ENCODE measurements at regions not wholly inside any gene's neighbourhood (a gene's known extent, or its start where the extent isn't known, plus 50 kb on each side); places are given as distances from the start of the nearest gene placed in this dataset.

GRCh38 chr15:62444104-62445022 lies 279.3 kb upstream of the C2CD4B start:
- no peak for DNase-seq (ENCODE audit: low read depth)

GRCh38 chr15:62445244-62445643 lies 280.2 kb upstream of the C2CD4B start:
- DNase-seq (ENCODE audit: low read depth): no peak

DNA sequence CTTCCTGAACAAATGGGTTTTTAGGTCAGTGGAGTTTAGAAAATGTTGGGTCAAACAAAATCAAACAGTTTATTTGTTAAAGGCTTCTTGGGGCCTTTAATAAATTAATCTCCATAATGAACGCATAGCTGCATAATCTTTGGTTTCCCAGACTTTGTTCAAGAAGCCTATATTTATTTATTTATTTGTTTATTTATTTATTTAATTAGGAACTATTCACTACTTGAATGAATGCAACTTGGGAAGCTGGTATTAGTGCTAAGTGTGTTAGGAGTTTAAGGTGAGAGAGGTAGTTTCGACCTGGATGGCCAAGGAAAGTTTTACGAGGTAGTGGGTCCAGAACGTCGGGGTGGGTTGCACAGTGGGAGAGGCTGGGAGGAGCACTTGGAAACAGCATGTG lies 281.9 kb upstream of the C2CD4B start:
- DNase-seq (ENCODE audit: low read depth): no peak

DNA sequence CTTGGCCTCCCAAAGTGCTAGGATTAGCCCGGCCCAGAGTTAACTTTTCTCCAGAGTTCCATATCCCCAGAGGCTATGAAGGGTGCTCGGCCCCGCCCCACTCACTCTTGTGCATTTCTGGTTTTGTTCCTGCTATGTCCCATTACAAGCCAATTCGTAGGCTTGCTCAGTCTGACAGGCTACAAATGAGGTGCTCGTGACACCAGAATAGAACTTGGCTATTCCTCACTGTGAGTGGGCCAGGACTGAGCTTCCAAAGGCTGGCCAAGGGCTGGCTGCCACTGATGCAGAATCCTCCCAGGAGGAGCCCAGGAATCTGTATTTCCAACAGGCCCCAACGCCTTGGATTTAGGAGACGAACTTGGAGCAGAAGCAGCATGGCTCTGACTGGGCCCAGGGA lies 282.7 kb upstream of the C2CD4B start:
- DNase-seq (ENCODE audit: low read depth): no peak

DNA sequence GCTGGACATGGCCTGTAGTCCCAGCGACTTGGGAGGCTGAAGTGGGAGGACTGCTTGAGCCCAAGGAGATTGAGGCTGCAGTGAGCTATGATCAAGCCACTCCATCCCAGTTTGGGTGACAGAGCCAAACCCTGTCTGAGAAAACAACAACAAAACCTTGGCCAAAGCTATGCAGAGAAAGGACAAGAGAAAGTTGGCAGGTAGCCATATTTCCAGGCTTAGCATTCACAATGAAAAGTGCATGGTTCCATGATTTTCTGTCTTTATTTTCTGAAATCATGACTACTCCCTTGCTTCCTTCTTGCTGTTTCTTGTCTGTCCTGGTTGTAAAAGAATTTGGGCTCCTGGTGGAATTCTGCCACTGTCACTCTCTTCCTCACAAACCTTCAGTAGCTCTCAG lies 284.6 kb upstream of the C2CD4B start:
- no peak for DNase-seq (ENCODE audit: low read depth)

DNA sequence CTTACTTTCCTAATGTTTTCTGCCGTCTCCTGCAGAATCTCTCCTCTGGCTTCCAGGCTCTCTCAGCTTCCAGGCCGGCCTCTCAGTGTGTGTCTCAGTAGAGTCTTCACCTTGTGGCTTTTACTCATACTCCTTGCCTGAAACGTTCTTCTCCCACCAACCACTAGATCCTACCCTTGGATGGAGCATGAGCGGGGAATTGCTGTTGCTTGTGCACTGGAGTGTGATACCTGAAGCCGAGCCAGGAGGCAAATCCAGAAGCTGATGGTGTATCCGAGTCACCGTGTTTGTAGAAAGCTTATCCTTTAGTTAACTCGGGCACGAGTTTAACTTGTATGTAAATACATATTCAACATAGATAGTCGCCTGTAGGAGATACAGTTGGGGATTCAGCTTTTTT lies 285.0 kb upstream of the C2CD4B start:
- DNase-seq (ENCODE audit: low read depth): no peak

GRCh38 chr15:62452026-62452425 lies 286.9 kb upstream of the C2CD4B start:
- DNase-seq (ENCODE audit: low read depth): no peak

GRCh38 chr15:62452667-62453066 lies 287.6 kb upstream of the C2CD4B start:
- DNase-seq (ENCODE audit: low read depth): no peak

DNA sequence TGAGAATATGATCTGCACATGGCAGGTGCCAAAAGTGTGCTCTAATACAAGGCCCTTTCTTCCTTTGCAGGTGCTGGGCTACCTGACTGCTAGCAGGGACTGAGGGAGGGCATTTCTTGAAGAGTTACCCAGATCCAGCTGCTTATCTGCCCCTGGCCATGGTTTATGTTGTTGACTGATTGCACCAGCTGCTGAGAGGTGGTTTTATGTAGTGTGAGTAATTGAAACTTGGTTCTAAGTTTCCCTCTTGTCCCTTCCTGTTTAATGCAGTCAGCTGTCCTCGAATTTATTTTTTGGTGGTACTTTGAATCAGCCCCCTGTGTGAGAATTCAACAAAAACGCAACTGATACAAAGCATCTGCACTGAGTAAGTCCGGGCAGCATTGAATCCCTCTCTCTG lies 288.3 kb upstream of the C2CD4B start:
- DNase-seq (ENCODE audit: low read depth): no peak

DNA sequence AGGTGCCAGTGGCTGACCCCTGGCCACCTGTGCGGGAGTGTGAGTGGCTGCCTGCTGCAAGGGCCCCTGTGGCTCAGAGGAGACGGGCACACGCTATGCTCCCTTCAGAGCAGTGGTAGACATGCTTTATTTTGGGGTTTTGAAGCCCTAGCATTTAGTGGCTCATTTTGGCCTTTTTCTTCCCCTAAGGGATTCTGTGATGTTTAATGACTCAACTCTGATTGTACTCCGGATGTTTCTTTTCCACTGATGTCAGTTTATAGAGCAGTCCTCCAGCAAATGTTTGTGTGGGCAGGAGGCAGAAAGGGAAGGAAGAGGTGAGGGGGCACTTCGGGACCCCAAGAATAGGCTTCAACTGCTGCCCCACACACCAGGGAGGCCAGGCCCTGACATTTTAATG lies 288.9 kb upstream of the C2CD4B start:
- no peak for DNase-seq (ENCODE audit: low read depth)

GRCh38 chr15:62454567-62455172 lies 289.6 kb upstream of the C2CD4B start:
- no peak for DNase-seq (ENCODE audit: low read depth)

- DNase-seq (ENCODE audit: low read depth): no peak
These were observed 290.4 kb upstream of the C2CD4B start for GRCh38 chr15:62455441-62455921.

- DNase-seq (ENCODE audit: low read depth): no peak
These were observed 291.2 kb upstream of the C2CD4B start for GRCh38 chr15:62456011-62456920.

DNA sequence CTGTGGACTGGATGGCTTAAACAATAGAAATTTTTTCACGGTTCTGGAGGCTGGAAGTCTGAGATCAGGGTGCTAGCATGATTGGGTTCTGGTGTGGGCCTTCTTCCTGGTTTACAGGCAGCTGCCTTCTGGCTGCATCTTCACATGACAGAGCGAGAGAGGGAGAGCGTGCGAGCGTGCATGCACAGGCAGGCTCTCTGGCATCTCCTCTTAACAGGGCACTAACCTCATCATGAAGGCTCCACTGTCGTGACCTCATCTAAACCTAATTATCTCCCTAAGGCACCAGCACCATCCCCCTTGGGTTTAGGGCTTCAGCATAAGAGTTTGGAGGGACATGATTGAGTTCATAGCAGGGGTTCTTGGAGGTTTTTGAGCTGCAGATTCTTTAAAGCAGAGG lies 292.0 kb upstream of the C2CD4B start:
- no peak for DNase-seq (ENCODE audit: low read depth)

GRCh38 chr15:62459875-62460274 lies 294.8 kb upstream of the C2CD4B start:
- DNase-seq (ENCODE audit: low read depth): no peak

DNA sequence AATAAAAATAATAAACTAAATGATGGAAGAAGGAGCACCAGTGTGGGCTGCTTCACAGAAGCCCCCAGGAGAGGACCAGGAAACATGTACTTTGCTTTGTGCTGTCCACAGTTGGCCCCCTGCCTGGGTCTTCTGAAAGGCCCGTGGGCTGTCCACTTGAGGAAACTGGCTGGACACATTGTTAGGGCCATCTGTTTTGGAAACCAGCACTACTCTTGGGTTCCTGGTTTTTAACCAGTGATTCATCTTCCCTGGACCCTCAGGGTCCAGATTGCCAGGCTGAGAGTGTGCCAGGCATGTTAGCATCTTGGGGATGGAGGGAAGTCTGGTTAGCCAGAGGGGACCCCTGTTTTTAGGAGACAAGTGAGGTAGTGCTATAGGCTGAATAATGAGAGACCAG lies 297.2 kb upstream of the C2CD4B start:
- DNase-seq (ENCODE audit: low read depth): no peak

GRCh38 chr15:62462721-62463120 lies 297.6 kb upstream of the C2CD4B start:
- DNase-seq (ENCODE audit: low read depth): no peak

DNA sequence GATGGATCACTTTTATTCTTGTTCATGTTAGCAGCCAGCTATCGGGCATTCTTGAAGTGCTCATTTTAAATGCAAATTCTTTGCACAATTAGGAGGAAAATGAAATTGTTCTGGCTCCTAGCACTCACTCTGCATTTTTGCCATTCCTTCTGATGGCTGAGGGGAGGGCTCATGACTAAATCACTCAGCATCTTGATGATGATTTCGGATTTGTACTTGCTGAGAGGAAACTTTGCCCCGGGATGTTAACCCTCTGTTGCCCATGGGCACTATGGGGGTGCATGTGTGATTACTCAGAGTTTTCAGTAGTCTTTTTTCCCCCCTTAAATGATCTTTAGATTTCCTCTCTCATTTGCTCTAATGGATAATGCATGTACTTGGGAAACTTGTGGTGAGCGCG lies 299.6 kb upstream of the C2CD4B start:
- no peak for DNase-seq (ENCODE audit: low read depth)

DNA sequence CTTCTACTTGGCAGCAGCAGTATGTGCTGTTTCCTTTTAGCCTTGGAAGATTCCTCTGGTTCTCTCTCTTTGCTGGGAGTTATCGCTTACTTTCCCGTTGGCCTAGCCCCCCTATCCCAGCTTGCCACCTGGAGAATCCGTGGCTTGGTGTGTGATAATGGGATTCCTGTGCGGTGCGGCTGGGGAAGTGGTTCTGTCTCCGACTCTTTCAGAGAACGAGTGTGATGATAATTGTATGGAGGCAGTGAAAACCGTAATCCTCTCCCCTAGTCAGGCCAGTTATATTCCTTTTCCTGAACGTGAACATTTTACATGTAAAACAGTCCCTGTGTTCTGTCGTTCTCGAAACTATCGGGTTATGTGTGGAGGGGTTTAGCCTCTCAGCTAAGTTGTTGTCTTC lies 300.1 kb upstream of the C2CD4B start:
- DNase-seq (ENCODE audit: low read depth): no peak

GRCh38 chr15:62469478-62469873 lies 304.4 kb upstream of the C2CD4B start:
- no peak for DNase-seq (ENCODE audit: low read depth)

DNA sequence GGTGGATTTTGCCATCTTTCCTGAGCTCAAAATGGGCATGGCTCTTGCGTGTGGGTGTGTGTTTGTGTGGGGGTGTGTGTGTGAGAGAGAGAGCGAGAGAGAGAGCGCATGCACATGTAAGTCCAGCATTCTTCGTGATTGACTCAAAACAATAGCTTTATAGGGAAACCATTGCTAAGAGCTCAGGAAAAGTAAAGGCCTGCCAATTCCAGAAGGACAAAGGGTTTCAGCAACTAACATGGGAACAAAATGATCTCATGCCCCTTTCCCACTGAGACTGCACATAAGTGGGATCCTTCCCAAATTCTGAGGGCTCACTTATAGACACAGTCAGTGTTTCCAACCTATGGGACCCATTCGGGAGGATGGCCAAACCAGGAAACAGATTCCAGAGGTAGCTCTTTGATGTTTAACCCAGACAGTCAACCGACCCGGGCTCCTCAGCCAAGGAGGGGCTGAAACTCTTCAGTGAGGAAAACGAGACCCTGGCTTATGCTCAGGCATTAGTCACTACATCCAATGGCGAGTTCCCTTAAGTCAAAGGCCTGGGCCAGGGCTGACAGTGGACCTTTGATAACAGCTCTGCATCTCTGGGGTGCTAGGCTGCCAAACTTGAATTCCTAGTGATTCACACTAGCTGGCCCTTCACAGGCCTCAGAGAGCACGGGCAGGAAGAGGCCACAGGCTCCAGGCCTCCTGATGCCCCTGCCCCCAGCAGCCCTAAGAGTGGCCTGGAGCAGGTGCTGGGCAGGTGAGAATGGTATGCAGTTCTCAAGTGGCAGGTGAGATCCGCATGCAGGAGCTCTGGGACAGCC lies 305.0 kb upstream of the C2CD4B start:
- no peak for DNase-seq (ENCODE audit: low read depth)
